T-helper 1 cell treated with Interleukin-12 subunit alpha and Interleukin-12 subunit beta and Interleukin-4 antibody, amounts not matched to agents 30 ng/mL and 1 ng/mL, for 36 hours (primary cell): ENCODE measurements at regions not wholly inside any gene's neighbourhood (a gene's known extent, or its start where the extent isn't known, plus 50 kb on each side); places are given as distances from the start of the nearest gene placed in this dataset.

Experiments
- intact Hi-C: fragments of 100-400 bp; cut with micrococcal nuclease; formaldehyde crosslinking; loops from one replicate; pipeline ENCODE4 v1.15.1; 2024

DNA sequence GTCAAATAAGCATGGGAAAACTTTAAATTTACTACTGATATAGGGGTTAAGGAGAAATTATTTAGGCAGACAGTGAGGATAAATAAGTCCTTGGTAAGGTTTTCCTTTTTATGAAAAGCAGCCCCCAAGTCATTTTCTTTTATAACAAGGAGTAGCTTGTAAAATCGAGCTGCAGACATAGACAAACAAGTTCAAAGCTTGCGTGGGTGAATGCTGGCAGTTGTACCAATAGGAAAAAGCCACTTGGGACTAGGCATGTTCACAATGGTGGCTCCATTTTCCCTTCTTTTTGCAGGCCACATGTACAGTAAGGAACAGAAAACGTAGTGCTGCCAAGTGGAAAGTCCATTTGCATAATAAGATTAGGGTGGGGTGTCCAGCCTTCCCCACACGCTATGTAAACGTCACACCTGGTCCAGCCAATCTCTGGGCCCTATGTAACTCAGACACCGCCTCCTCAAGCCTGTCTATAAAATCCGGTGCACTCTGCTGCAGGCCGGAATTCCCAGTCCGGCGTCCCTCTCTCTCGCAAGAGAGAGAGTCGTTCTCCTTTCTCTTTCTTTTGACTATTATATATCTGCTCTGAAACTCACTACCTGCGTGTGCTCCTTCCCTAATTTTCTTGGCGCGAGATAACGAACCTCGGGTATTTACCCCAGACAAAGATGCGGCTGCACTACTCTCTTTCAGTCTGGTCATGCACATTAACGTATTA lies 217.1 kb upstream of the MAN1A1 start:
- intact Hi-C loops, result no loop called here

DNA sequence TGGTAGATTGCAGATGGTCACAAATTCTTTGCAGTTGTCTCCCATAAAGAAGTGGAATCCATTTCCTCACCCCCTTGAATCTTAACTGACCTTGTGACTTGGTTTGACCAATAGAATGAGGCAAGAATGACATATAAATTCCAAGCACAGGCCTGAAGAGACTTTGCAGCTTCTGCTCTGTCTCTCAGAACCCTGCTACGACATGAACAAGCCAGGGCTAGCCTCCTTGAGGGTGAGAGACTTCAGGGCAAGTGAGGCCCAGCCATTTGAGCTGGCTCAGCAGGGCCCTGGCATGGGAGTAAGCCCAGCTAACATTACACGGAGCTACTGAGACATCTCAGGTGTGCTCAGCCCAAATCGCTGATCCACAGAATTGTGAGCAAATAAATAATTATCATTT lies 216.3 kb upstream of the MAN1A1 start:
- intact Hi-C loops, result no loop called here

GRCh38 chr6:119562168-119562567 lies 212.6 kb upstream of the MAN1A1 start:
- intact Hi-C loops, result no loop called here

DNA sequence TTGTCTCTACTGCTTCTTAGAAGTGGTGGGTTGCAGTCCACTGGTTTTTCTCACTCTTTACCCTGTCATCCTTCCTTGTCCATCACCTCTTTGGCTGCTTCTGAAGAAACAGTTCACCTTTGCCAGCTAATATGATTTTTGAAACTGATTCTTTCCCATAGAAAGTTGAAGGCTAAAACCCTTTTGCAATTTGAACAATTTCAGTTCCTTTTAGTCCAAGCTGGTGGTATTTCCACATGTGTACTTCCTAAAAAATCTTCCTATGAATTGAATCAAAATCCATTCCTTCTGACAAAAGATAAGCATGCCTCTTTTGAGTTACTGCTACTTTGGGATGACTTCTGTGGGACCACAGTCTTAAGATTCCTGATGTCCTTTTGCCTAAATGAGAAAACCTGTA lies 210.0 kb upstream of the MAN1A1 start:
- intact Hi-C loops, result no loop called here

DNA sequence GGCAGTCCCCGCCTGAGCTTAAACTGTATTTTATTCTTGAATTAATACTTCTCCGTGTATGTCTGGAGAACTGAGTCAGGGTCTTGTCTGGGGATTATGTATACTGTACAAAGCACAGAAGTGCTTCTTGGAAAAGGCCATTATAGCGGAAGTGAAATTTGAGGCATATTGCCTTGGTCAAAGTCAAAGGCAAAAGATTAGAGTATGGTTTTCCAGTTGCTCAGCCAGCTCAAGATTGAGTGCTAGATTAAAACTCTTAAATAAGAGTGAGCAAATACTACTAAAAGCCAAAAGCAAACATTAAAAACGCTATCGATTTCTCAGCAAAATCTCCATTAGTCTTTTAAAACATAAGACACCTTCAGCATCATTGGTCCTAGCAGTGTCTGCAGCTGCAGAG lies 207.7 kb upstream of the MAN1A1 start:
- intact Hi-C loops, result no loop called here

DNA sequence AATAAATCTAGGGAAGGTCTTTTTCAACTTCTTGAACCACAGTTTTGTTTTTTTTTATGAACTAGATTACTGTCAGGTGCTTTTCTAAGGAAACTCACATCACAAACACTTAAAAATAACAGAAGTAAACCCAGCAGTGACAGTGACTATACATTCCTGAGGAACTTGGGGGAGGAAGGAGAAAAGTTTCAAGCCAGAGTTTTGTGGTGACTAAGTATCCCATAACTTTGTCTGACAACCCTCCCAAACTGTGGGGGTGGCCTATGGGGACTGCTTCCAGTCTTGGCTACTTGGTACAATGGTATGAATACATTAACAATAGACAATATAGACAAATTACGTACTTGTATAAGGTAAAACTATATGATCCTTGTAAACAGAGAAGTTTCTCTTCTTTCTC lies 202.5 kb upstream of the MAN1A1 start:
- intact Hi-C loops, result no loop called here

- intact Hi-C loops, result no loop called here
These were observed 197.5 kb upstream of the MAN1A1 start for GRCh38 chr6:119547024-119547423.

- intact Hi-C loops, result no loop called here
These were observed 195.7 kb upstream of the MAN1A1 start for GRCh38 chr6:119545245-119545644.

DNA sequence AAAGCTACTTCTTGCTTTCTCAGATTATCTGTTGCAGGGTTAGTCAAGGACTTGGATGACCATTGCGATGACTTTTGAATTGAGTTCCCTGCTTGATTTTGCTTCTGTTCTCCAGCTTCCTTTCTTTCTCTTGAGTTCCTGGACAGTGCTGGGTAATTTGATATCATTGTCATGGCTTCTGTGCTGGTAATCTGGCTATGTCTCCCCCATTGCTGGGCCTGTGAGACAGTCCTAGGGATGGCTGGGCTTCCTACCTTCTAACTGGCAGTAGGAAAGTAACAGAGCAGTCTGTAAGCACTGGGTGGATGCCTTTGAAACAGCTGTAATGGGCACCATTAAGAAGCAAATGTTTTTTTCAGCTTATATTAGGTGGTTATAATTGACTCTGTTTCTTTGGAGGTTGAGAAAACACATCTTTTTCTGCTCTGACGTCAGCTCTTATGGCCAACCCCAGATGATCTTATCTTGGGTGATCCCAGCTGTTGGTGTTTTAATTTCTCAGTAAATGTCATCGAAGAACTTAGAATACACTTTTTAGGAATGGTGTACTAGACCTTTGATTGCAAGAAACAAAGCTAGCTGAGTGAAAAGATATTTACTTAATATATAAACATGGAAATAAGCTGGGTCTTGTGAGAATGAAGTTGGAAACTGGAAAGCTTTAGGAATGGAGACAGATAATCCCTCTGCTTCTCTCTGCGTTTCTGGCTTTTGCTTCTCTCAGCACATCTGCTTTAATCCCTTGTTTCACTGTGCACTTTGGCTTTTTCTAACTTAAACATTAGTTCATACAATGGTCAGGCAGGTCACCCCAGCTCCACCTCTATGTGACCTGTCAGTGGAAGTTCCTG lies 195.0 kb upstream of the MAN1A1 start:
- intact Hi-C loops, result no loop called here

- intact Hi-C loops, result no loop called here
These were observed 193.8 kb upstream of the MAN1A1 start for GRCh38 chr6:119543332-119543731.

- intact Hi-C loops, result no loop called here
These were observed 192.5 kb upstream of the MAN1A1 start for GRCh38 chr6:119542037-119542436.

GRCh38 chr6:119541132-119541905 lies 191.8 kb upstream of the MAN1A1 start:
- intact Hi-C loops, result no loop called here

DNA sequence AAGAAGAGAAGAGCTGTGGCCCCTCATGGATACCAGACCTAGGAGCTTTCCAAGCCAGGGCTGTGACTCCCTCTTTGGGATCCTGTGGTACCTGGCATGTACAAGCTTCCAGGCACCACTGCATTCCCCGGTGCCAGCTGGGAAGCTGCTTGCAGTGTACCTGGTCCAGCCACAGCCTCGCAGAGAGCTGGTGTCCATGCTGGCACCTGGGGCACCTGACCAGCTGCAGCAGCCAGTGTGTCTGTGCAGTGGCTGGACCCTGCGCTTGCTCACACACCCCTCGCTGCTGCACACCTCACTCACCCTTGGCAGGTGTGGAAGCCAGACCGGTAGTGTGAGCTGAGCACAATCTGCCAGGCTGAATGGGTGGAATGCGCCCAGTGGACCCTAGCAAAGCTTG lies 190.9 kb upstream of the MAN1A1 start:
- intact Hi-C loops, result no loop called here

GRCh38 chr6:119539066-119539746 lies 189.6 kb upstream of the MAN1A1 start:
- intact Hi-C loops, result no loop called here

GRCh38 chr6:119536666-119537065 lies 187.1 kb upstream of the MAN1A1 start:
- intact Hi-C loops, result no loop called here

DNA sequence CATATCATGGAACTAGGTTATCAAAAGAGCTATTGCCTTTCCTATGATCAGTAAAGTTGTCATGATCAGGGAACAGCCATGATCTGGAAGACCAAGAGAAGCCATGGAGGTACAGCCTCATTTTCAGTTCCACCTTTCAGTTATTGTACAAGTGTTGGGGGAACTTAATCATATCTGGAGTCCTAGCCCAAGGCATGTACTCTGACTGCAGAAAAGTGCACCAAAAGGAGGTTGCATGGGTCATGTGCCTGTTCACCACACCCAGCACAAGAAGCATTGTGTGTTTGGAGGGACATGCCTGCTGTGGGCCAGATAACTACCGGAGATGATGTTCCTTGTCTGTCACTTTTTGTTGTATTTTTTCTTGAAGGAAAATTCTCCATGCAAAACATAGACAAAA lies 185.8 kb upstream of the MAN1A1 start:
- intact Hi-C loops, result no loop called here

DNA sequence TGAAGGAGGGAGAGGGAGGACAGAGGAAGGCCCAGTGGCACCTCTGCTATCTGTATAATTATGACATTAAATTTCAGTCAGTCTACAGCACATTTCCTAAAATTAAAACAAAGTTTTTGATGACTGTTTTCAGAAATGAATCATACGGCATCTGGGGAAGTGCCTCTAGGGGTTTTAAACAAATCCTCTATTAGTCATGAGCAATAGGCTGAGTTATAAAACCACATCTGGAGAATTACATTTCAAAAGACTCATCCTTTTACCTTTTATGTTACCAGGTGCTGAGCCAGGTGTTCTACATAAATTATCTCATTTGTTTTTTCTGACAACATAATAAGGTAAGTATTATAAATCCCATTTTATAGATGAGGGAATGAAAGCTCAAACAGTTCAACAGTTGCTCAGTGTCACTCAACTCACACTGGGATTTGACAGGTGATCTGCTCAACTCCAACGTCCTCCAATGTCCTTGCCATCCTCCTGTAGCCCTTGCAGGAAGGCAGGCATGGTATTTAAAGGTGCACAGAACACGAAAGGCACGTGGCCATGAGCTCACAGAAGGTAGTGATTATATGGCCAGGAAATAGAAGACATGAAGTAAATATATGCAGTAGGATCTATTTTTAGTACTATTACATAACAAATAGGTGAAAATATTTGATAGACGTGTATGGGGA lies 184.2 kb upstream of the MAN1A1 start:
- intact Hi-C loops, result no loop called here

DNA sequence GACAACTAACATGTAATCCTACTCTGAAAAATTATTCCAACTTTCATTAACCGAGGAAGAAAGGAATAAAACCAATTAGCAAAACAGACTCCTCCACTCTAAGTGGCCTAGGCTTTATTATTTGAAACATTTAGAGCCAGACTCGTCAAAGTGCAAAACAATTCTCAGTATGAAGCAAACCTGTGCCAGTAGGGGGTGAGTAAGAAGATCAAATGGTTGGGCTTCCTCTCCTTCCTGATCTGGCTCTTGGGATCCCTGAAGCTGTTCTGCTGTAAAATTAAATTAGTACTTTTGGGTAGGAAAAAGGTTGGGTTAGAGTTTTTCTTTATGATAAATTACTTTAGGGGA lies 177.6 kb upstream of the MAN1A1 start:
- intact Hi-C loops, result no loop called here

DNA sequence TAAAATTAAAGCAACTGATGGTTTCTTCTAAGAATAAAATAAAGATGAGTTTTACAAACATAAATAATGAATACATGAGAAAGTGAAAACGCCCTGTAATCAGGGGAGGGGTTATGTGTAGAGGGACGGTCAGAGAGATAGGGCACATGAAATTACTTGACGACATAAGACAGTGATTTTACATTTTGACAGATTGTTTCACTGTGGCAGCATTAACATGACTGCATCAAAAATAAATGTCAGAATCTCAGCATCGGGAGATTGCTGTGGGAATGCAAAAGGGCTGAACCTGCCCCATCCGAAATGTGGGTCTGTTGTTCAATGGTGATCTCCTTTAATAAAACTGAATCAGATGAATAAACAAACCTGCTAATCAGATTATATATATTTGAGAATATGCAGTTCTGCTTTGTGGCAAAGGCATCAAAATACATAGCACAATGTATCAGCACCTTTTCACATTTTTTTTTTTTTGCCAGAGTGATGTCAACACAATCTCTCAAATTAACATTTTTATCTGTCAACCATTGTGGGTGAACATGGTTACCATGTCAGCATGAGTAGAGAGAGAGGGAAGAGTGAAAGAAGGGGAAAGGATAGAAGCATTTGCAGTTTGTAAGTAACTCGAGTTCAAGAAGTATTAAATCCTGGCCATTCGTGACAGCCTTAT lies 177.1 kb upstream of the MAN1A1 start:
- intact Hi-C loops, result no loop called here

DNA sequence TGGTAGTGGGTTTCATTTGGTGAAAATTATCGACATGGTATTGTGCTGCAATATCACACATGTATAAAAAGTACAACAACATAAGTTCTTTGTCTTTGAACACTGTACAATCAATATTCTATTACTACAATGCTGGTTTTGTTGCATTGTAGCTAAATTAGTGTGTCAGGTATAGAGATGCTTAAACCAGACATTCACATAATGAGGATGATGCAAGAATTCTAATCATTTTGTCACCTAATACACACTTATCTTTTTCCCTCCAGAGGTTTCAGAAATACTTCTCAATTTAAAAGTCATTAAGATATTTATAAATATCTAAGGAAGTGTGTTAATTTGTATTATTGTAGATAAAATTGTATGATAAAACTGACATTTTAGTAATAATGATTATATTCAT lies 174.8 kb upstream of the MAN1A1 start:
- intact Hi-C loops, result no loop called here

DNA sequence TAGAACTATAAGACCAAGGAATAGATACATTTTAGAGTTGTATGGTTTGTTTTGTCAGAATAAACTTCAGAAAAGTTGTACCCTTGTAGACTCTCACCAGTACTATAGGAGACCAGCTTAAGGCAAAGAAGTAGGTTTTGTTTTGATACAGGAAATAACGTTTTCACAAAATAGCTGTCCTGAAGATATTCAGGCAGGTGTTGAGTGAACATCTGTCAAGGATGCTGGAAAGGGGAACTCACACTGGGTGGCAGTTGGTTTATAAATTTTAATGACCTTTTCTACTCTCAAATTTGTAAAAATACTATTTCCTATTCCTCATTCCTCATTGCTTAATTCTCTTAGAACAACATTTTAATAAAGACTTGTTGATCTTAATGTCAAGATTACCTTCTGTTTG lies 174.0 kb upstream of the MAN1A1 start:
- intact Hi-C loops, result no loop called here
